Common myeloid progenitor, CD34-positive (primary cell): ENCODE measurements at regions not wholly inside any gene's neighbourhood (a gene's known extent, or its start where the extent isn't known, plus 50 kb on each side); places are given as distances from the start of the nearest gene placed in this dataset.
"Not testable (repeated sequence)": the region's sequence is repeated elsewhere in the genome, so short reads cannot be mapped to it uniquely, and the experiment has no call there.

Experiments used
- CTCF ChIA-PET: fragments of 350-600 bp; sonication (Branson Sonifier 250); formaldehyde crosslinking; loops from one replicate; lab custom pipeline; 2021; ENCODE audit warnings: antibody characterized with exemption; lab: Charles Lee
- POLR2A ChIA-PET: fragments of 350-600 bp; sonication (Branson Sonifier 250); formaldehyde crosslinking; loops from one replicate; lab custom pipeline; 2021; ENCODE audit warnings: antibody characterized with exemption; lab: Charles Lee
- DNase-seq, 3 donors: peaks; one replicate each; pipeline versions ENCODE4 v3.0.0 to v3.0.0-alpha.2; 2013
- H3K27ac ChIP-seq, 2 experiments: 1 replicate in 1 of 2; 2 replicates in 1 of 2; pipeline ENCODE4 v1.7.0; 2013; ENCODE audit warnings: inconsistent platforms in 2 of 2, low read length in 2 of 2, mild to moderate bottlenecking in 2 of 2, low read depth in 1 of 2, moderate library complexity in 1 of 2; ENCODE audit not compliant: severe bottlenecking in 2 of 2, insufficient read depth in 1 of 2, poor library complexity in 1 of 2
- H3K27me3 ChIP-seq, 5 experiments: replicated peaks in 2 of 5; 1 replicate in 3 of 5; 2 replicates in 2 of 5; pipeline versions ENCODE4 v1.6.1 to v1.7.0; 2013; ENCODE audit warnings: low read length in 4 of 5, mild to moderate bottlenecking in 2 of 5, moderate library complexity in 2 of 5, inconsistent platforms in 1 of 5; ENCODE audit not compliant: insufficient read depth in 5 of 5, control insufficient read depth in 4 of 5
- H3K36me3 ChIP-seq, 4 experiments: 1 replicate in 2 of 4; 2 replicates in 2 of 4; pipeline versions ENCODE4 v1.6.1 to v1.7.0; 2013; ENCODE audit warnings: low read length in 3 of 4, control low read depth in 1 of 4, mild to moderate bottlenecking in 1 of 4; ENCODE audit not compliant: control insufficient read depth in 4 of 4, insufficient read depth in 4 of 4
- H3K4me1 ChIP-seq, 4 experiments: 1 replicate in 3 of 4; 2 replicates in 1 of 4; pipeline versions ENCODE4 v1.6.1 to v1.7.1; 2013; ENCODE audit warnings: low read length in 3 of 4, mild to moderate bottlenecking in 3 of 4, control low read depth in 1 of 4, inconsistent platforms in 1 of 4, moderate library complexity in 1 of 4; ENCODE audit not compliant: control insufficient read depth in 4 of 4, insufficient read depth in 4 of 4; ENCODE audit errors: control extremely low read depth in 1 of 4
- H3K4me3 ChIP-seq, 7 experiments: 1 replicate in 4 of 7; 2 replicates in 3 of 7; pipeline versions ENCODE4 v1.5.1 to v1.7.0; 2013; ENCODE audit warnings: mild to moderate bottlenecking in 7 of 7, low read length in 6 of 7, moderate library complexity in 6 of 7, inconsistent platforms in 2 of 7, low read depth in 2 of 7, control low read depth in 1 of 7; ENCODE audit not compliant: insufficient read depth in 4 of 7, control insufficient read depth in 1 of 7; ENCODE audit errors: extremely low read depth in 1 of 7
- H3K9me3 ChIP-seq, 5 experiments: 1 replicate in 4 of 5; 2 replicates in 1 of 5; pipeline versions ENCODE4 v1.6.1 to v1.7.1; 2013; ENCODE audit warnings: low read length in 4 of 5, mild to moderate bottlenecking in 2 of 5, inconsistent platforms in 1 of 5, low read depth in 1 of 5, moderate library complexity in 1 of 5; ENCODE audit not compliant: control insufficient read depth in 4 of 5, insufficient read depth in 2 of 5; ENCODE audit errors: control extremely low read depth in 1 of 5
- WGBS: methylation state at CpG from one replicate; pipeline ENCODE4 v1.1.5; 2013; ENCODE audit not compliant: insufficient coverage; 5-methylcytosine and 5-hydroxymethylcytosine counted together

DNA sequence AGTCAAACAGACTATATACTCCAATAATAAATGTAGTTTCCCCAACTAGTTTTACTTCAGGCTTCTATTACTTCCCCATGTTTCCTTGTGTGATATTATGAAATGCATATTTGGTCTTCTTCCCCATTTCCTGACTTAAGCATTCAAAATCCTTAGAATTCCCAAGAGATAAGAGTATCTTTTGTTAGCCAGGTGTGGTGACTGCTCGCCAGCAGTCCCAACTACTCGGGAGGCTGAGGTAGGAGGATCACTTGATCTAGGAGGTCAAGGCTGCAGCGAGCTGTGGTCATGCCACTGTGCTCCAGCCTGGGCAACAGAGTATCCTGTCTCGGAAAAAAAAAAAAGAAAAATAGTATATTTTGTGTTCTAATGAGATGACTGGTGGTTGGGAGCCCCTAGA lies 72.7 kb upstream of the UBE2E2 start:
- 100% methylated on average over 3 of the region's 4 CpGs for WGBS

DNA sequence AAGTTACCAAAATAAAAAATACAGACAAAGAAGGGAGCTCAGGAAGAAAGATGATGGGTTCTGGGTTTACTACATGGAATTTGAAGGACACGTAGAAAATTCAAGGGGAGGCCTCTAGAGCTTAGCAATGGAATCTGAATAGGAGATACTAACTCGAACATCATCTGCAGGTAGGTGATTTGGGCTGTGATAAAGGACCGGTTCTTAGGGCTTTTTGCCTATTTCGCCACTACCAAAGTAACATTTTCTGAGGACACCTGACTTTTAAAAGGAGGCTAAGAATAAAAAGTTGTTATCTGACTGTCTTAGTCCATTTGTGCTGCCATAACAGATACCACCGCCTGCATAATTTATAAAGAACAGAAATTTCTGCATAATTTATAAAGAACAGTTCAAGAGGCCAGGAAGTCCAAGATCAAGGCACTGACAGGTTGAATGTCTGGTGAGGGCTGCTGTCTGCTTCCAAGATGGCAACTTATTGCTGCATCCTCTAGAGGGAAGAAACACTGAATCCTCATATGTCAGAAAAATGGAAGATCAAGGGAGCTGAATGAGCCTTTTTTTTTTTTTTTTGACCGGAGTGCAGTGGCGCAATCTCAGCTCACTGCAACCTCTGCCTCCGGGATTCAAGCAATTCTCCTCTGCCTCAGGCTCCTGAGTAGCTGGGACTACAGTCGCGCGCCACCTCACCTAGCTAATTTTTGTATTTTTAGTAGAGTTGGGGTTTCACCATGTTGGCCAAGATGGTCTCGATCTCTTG lies 67.9 kb upstream of the UBE2E2 start:
- ChIA-PET POLR2A (no interaction called here), CTCF (interaction anchor here (1.2 kb wide), 1 partner anchor 25 kb away, joined by 3 read pairs; no protein-coding TSS in a partner anchor)
- no peak for DNase-seq
- Histone ChIP-seq H3K36me3 (no peaks in the 10 kb centered on the region), H3K4me3 (no peak overlapping the region), H3K4me1 (no peaks in the 10 kb centered on the region), H3K27ac (no peak overlapping the region), H3K9me3 (no peaks in the 10 kb centered on the region), H3K27me3 (no peaks in the 10 kb centered on the region)
- WGBS: 100% methylated on average over 2 of the region's 12 CpGs

More for the DNA sequence above, 72.7 kb upstream of the UBE2E2 start:
- POLR2A ChIA-PET: no interaction called here
- CTCF ChIA-PET: no interaction called here
- Histone ChIP-seq H3K4me1 (no peaks in the 10 kb centered on the region), H3K9me3 (no peaks in the 10 kb centered on the region), H3K36me3 (no peaks in the 10 kb centered on the region), H3K27ac (no peak overlapping the region), H3K4me3 (no peak overlapping the region), H3K27me3 (peaks cover 0 to 1% (median 0%) of the 10 kb centered on the region in 5 experiments)
- no peak for DNase-seq

DNA sequence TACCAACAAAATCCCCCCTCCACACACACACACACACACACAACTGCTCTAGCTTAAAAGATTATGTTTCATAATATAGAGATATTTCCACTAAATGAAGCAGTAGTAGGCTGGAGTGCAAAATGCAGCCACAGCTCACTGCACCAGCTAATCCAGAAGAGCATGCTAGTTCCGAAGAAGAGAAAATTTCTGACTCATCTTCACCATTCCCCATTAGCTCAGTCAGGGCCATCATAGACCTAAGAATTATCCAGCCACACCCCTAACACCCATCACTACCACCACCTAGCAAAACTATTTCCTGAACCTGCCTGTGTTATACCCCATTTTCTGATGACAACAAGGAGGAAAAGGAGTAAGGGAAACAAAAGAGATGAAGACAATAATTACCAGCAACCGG lies 67.1 kb upstream of the UBE2E2 start:
- Histone ChIP-seq H3K4me3 (no peak overlapping the region), H3K27me3 (no peaks in the 10 kb centered on the region), H3K9me3 (no peaks in the 10 kb centered on the region), H3K36me3 (no peaks in the 10 kb centered on the region), H3K4me1 (no peaks in the 10 kb centered on the region), H3K27ac (no peak overlapping the region)
- WGBS: 100% methylated on average over 1 of the region's 2 CpGs
- no peak for DNase-seq
- ChIA-PET CTCF (interaction anchor here (0.6 kb wide), 1 partner anchor 73 kb away, joined by 4 read pairs; no protein-coding TSS in a partner anchor), POLR2A (no interaction called here)

DNA sequence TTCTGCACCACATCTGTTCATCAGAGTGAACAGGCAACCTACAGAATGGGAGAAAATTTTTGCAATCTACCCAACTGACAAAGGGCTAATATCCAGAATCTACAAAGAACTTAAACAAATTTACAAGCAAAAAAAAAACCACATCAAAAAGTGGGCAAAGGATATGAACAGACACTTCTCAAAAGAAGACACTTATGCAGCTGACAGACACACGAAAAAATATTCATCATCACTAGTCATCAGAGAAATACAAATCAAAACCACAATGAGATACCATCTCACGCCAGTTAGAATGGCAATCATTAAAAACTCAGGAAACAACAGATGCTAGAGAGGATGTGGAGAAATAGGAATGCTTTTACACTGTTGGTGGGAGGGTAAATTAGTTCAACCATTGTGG lies 59.1 kb upstream of the UBE2E2 start:
- CTCF ChIA-PET, H3K4me1 ChIP-seq, POLR2A ChIA-PET, DNase-seq, H3K4me3 ChIP-seq, H3K27ac ChIP-seq, H3K27me3 ChIP-seq, H3K9me3 ChIP-seq, H3K36me3 ChIP-seq: not testable (repeated sequence)
- no CpG with 5 or more reads among the region's 2 CpGs for WGBS

DNA sequence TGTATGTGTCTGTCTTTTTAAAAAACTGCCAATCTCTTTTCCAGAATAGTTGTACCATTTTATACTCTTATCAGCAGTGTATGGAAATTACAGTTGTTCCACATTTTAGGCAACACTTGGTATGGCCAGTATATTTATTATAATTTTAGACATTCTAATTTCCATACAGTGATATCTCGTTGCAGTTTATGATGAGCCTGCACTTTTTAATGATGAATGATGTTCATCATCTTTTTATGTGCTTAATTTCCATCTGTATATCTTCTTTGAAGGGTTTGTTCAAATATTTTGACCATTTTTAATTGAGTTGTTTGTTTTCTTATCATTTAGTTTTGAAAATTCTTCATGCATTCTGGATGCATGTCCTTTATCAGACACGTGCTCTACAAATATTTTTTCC lies 57.0 kb upstream of the UBE2E2 start:
- Histone ChIP-seq H3K9me3 (no peaks in the 10 kb centered on the region), H3K4me1 (no peaks in the 10 kb centered on the region), H3K4me3 (no peak overlapping the region), H3K27me3 (no peaks in the 10 kb centered on the region), H3K27ac (no peak overlapping the region), H3K36me3 (no peaks in the 10 kb centered on the region)
- no peak for DNase-seq
- POLR2A ChIA-PET: no interaction called here
- CTCF ChIA-PET: no interaction called here
- 100% methylated on average over 1 of the region's 2 CpGs for WGBS

DNA sequence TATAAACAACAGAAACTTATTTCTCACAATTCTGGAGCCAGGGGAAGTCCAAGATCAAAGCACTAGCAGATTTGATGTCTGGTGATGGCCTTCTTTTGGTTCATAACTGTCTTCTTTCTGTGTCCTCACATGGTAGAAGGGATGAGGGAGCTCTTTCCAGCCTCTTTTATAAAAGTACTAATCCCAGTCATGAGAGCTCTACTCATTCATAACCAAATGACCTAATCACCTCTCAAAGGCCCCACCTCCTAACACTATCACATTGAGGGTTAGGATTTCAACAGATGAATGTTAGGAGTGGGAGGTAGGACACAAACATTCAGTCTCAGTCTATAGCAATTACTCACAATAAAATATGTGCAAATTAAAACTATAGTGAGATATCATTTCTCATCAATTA lies 50.1 kb upstream of the UBE2E2 start:
- H3K9me3 ChIP-seq: no peaks in the 10 kb centered on the region
- no peaks in the 10 kb centered on the region for H3K4me1 ChIP-seq
- ChIA-PET POLR2A (interaction anchor here (0.5 kb wide), 1 partner anchor 12 kb away, joined by 3 read pairs; no protein-coding TSS in a partner anchor), CTCF (no interaction called here)
- no peaks in the 10 kb centered on the region for H3K27me3 ChIP-seq
- H3K36me3 ChIP-seq: no peaks in the 10 kb centered on the region
- DNase-seq: no peak
- no peak overlapping the region for H3K27ac ChIP-seq
- no peak overlapping the region for H3K4me3 ChIP-seq
